Nephron (organoid): ENCODE measurements at regions not wholly inside any gene's neighbourhood (a gene's known extent, or its start where the extent isn't known, plus 50 kb on each side); places are given as distances from the start of the nearest gene placed in this dataset.

Source experiments
- H3K27ac Mint-ChIP-seq, 3 experiments: 2 replicates each; pipeline ENCODE4 v1.8.0; 2020; ENCODE audit warnings: mixed read lengths in 3 of 3, mild to moderate bottlenecking in 2 of 3, moderate library complexity in 1 of 3
- H3K27me3 Mint-ChIP-seq: 2 replicates; pipeline ENCODE4 v1.8.0; 2021; ENCODE audit warnings: low read depth, mild to moderate bottlenecking, moderate library complexity, mixed read lengths
- H3K36me3 Mint-ChIP-seq: 2 replicates; pipeline ENCODE4 v1.8.0; 2020; ENCODE audit warnings: low read depth, mixed read lengths
- H3K4me1 Mint-ChIP-seq: 2 replicates; pipeline ENCODE4 v1.8.0; 2020; ENCODE audit warnings: mixed read lengths
- H3K4me3 Mint-ChIP-seq, 3 experiments: 2 replicates each; pipeline ENCODE4 v1.8.0; 2020; ENCODE audit warnings: mild to moderate bottlenecking in 3 of 3, mixed read lengths in 3 of 3, moderate library complexity in 2 of 3
- H3K9me3 Mint-ChIP-seq: 2 replicates; pipeline ENCODE4 v1.8.0; 2020; ENCODE audit warnings: mixed read lengths
- TF ChIP-seq, protein P1 (sequence below), 3 experiments: fragments of 200-600 bp; sonication (generic); IDR thresholded peaks; one replicate each; pipeline ENCODE4 v1.5.0; 2021; ENCODE audit warnings: antibody characterized with exemption in 3 of 3; ENCODE audit not compliant: unreplicated experiment in 3 of 3

DNA sequence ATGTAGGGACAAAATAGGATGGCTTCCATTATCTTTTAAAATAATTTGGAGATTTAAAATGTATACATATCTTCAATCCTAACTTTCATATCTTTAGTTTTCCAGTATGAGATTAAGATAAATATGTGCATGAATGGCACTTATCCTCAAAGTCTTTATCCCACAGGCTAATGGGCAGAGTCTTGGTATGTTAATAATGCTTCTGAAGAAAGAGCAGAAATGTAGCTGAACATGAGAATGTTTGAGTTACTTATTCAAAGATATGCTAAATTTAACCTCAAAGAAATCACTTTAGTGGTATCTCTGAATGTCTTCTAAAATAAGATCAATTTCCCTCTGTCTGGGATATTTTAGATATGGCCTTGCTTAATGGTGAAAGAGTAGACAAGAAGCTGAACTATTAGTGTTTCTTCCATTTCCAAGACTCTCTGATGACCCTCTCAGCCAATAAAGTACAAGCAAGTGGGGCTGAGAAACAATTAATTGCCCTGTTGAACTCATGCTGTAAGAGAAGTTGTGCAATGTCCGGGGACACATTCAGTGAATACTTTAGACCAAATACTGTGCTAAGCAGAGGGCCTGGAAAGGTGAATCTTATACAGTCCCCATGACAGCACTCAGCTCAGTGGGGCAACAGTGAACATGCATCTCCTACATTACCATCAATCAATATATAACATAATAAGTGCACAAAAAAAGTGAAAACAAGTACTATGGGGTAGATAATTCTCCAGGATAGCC is 50.0 kb upstream of the ADAMTSL1 start:
- TF ChIP-seq, protein P1, sequence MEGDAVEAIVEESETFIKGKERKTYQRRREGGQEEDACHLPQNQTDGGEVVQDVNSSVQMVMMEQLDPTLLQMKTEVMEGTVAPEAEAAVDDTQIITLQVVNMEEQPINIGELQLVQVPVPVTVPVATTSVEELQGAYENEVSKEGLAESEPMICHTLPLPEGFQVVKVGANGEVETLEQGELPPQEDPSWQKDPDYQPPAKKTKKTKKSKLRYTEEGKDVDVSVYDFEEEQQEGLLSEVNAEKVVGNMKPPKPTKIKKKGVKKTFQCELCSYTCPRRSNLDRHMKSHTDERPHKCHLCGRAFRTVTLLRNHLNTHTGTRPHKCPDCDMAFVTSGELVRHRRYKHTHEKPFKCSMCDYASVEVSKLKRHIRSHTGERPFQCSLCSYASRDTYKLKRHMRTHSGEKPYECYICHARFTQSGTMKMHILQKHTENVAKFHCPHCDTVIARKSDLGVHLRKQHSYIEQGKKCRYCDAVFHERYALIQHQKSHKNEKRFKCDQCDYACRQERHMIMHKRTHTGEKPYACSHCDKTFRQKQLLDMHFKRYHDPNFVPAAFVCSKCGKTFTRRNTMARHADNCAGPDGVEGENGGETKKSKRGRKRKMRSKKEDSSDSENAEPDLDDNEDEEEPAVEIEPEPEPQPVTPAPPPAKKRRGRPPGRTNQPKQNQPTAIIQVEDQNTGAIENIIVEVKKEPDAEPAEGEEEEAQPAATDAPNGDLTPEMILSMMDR (IDR thresholded peaks at IDR 0.05; ENCODE audit: unreplicated experiment in 3 of 3), result no peak
- Mint-ChIP-seq H3K27me3 (no peaks in the 10 kb centered on the region), H3K36me3 (no peaks in the 10 kb centered on the region)

More for the DNA sequence above, 50.0 kb upstream of the ADAMTSL1 start:
- no peak overlapping the region for H3K4me3 Mint-ChIP-seq
- H3K4me1 Mint-ChIP-seq, result peaks cover 19% of the 10 kb centered on the region
- H3K9me3 Mint-ChIP-seq, result no peaks in the 10 kb centered on the region
- no peak overlapping the region for H3K27ac Mint-ChIP-seq
